Activated B cell treated with CpG ODN at 0.5 μM for 24 hours (primary cell): ENCODE measurements at regions not wholly inside any gene's neighbourhood (a gene's known extent, or its start where the extent isn't known, plus 50 kb on each side); places are given as distances from the start of the nearest gene placed in this dataset.

Experiments
- ATAC-seq: fragments of 200-7000 bp; cut with Tn5 transposase; one replicate; pipeline ENCODE4 v1.10.0; 2021; ENCODE audit warnings: low read depth, mild to moderate bottlenecking, moderate library complexity
- CTCF ChIA-PET: fragments of 350-600 bp; sonication (Branson Sonifier 250); formaldehyde crosslinking; loops from one replicate; lab custom pipeline; 2021; ENCODE audit warnings: antibody characterized with exemption; lab: Charles Lee
- POLR2A ChIA-PET: fragments of 350-600 bp; sonication (Branson Sonifier 250); formaldehyde crosslinking; loops from one replicate; lab custom pipeline; 2021; ENCODE audit warnings: antibody characterized with exemption; lab: Charles Lee
- DNase-seq: peaks from one replicate; pipeline ENCODE4 v3.0.0; 2022
- H3K27ac Mint-ChIP-seq: one replicate; pipeline ENCODE4 v1.8.0; 2020; ENCODE audit warnings: mixed read lengths
- H3K27me3 Mint-ChIP-seq: one replicate; pipeline ENCODE4 v1.8.0; 2021; ENCODE audit warnings: mixed read lengths
- H3K36me3 Mint-ChIP-seq: one replicate; pipeline ENCODE4 v1.8.0; 2021; ENCODE audit warnings: low read depth, mixed read lengths
- H3K4me1 Mint-ChIP-seq: one replicate; pipeline ENCODE4 v1.8.0; 2021; ENCODE audit warnings: mixed read lengths
- H3K4me3 Mint-ChIP-seq: one replicate; pipeline ENCODE4 v1.8.0; 2020; ENCODE audit warnings: mild to moderate bottlenecking, mixed read lengths
- H3K9me3 Mint-ChIP-seq: one replicate; pipeline ENCODE4 v1.8.0; 2020; ENCODE audit warnings: mixed read lengths
- intact Hi-C: fragments of 100-400 bp; cut with micrococcal nuclease; formaldehyde crosslinking; loops from one replicate; pipeline ENCODE4 v1.15.1; 2024
- TF ChIP-seq, protein P1 (sequence below): fragments of 200-600 bp; IDR thresholded peaks from one replicate; pipeline ENCODE4 v1.8.0; 2022; ENCODE audit warnings: antibody characterized with exemption, mild to moderate bottlenecking

DNA sequence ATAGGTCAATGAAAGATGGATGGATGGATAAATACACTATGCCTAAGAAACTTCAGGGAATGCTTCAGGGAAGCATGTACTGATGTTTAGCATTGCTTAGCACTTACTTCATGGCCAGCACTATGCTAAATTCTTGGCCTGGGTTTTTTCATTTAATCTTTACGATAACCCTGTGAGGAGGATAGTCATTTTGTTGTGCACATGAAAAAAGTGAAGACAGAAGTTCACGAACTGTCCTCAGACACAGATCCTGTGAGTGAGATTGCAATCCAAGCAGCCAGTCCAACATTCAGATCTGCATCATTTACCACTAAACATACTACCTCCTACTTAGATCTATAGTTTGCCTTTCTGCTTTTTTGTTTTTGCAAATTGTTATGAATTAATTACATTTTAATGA, 510.8 kb upstream of the AGTR1 start:
- intact Hi-C loops, result no loop called here
- ATAC-seq (no peak), DNase-seq (no peak)
- Mint-ChIP-seq H3K27me3 (no peaks in the 10 kb centered on the region), H3K9me3 (no peaks in the 10 kb centered on the region), H3K36me3 (no peaks in the 10 kb centered on the region), H3K4me1 (no peaks in the 10 kb centered on the region), H3K27ac (no peak overlapping the region), H3K4me3 (no peak overlapping the region)
- ChIA-PET CTCF (no interaction called here), POLR2A (no interaction called here)
- TF ChIP-seq, protein P1, sequence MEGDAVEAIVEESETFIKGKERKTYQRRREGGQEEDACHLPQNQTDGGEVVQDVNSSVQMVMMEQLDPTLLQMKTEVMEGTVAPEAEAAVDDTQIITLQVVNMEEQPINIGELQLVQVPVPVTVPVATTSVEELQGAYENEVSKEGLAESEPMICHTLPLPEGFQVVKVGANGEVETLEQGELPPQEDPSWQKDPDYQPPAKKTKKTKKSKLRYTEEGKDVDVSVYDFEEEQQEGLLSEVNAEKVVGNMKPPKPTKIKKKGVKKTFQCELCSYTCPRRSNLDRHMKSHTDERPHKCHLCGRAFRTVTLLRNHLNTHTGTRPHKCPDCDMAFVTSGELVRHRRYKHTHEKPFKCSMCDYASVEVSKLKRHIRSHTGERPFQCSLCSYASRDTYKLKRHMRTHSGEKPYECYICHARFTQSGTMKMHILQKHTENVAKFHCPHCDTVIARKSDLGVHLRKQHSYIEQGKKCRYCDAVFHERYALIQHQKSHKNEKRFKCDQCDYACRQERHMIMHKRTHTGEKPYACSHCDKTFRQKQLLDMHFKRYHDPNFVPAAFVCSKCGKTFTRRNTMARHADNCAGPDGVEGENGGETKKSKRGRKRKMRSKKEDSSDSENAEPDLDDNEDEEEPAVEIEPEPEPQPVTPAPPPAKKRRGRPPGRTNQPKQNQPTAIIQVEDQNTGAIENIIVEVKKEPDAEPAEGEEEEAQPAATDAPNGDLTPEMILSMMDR, result no peak

DNA sequence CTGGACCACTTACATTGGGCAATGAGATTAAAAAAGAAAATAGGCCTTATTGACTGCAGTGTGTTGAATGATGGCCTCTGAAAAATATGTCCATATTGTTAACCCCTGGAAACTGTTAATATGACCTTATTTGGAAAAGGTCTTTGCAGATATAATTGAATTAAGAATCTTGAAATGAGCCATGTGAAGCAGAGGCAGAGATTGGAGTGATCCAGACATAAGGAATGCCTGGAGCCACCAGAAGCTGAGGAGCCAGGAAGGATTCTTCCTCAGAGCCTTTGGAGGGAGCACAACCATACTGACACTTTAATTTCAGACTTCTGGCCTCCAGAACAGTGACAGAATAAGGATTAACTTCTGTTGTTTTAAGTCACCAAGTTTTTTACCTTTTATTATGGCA, 510.4 kb upstream of the AGTR1 start:
- H3K27me3 Mint-ChIP-seq, result no peaks in the 10 kb centered on the region
- H3K4me3 Mint-ChIP-seq, result no peak overlapping the region
- no peaks in the 10 kb centered on the region for H3K9me3 Mint-ChIP-seq
- H3K36me3 Mint-ChIP-seq, result no peaks in the 10 kb centered on the region
- ATAC-seq (no peak), DNase-seq (no peak)
- no peaks in the 10 kb centered on the region for H3K4me1 Mint-ChIP-seq
- TF ChIP-seq, protein P1, result no peak
- intact Hi-C loops, result no loop called here
- H3K27ac Mint-ChIP-seq, result no peak overlapping the region
- ChIA-PET POLR2A (no interaction called here), CTCF (no interaction called here)

DNA sequence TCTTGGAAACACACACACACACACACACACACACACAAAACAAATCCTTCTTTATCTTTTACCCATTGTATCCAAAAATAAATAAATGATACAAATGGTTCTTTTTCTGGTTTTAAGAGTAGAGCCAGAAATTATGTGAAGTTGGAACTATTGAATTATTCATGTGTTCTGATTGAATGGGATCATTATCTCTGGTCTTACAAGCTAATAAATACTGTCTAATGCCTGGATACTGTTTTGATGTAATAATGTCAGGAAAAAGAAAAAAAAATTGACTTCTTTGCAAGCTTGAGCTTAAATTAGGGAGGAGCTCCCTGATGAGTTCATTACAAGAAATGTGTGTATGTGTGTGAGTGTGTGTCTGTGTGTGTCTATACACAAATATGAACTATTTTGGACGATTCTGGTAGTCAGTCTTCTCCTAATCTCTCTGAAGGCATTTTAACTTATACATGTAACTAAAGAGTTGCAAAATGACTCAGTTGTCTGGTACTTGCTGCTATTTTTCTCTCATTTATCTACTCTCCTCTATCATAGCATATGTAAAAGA, 507.2 kb upstream of the AGTR1 start:
- ChIA-PET CTCF (no interaction called here), POLR2A (no interaction called here)
- ATAC-seq, result no peak
- Mint-ChIP-seq H3K9me3 (peaks cover 2% of the 10 kb centered on the region), H3K36me3 (no peaks in the 10 kb centered on the region), H3K27me3 (no peaks in the 10 kb centered on the region), H3K4me3 (no peak overlapping the region), H3K27ac (no peak overlapping the region), H3K4me1 (no peaks in the 10 kb centered on the region)
- TF ChIP-seq, protein P1, result no peak
- DNase-seq, result no peak
- intact Hi-C loops, result no loop called here

DNA sequence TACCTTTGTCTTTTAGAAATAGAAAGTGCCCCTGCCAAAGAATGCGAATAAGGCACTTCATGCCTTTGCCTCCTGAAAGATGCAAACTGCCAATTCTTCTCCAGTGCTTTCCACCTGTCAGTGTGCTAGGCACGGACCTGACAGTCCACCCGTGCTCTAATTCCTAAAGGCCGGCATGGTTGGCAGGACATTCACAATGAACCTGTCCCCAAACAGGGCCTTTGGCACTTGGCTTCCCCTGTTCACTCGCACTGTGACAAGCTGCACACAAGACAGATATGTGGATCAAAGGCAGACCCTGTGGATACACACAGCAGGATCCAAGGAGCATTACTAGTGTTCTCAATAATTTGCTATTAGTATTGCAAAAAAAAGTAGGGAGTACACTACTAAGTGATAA, 505.7 kb upstream of the AGTR1 start:
- H3K27ac Mint-ChIP-seq, result no peak overlapping the region
- no peak overlapping the region for H3K4me3 Mint-ChIP-seq
- H3K9me3 Mint-ChIP-seq, result peaks cover 2% of the 10 kb centered on the region
- H3K27me3 Mint-ChIP-seq, result no peaks in the 10 kb centered on the region
- ChIA-PET POLR2A (no interaction called here), CTCF (no interaction called here)
- ATAC-seq, result no peak
- TF ChIP-seq, protein P1, result no peak
- DNase-seq, result no peak
- intact Hi-C loops, result no loop called here
- no peaks in the 10 kb centered on the region for H3K4me1 Mint-ChIP-seq
- no peaks in the 10 kb centered on the region for H3K36me3 Mint-ChIP-seq

DNA sequence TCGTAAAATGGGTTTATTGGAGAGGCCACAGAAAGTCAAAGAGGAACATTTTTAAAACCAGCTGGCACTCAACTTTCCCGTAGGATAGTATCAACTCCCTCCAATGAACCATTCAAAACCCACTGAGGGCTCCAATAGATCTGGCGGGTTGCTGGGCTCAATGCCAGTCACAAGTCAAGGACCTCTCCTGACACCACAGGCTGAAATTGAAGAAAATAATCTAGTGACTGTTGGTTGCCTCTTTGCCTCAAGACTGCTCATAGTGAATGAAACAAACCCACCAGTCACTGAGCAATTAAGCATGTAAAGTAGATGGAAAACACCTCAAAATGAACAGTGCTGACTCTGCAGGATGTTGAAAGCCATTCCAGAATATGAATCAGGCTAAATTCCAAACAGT, 500.6 kb upstream of the AGTR1 start:
- DNase-seq, result no peak
- ChIA-PET CTCF (no interaction called here), POLR2A (no interaction called here)
- Mint-ChIP-seq H3K27ac (no peak overlapping the region), H3K4me3 (no peak overlapping the region), H3K36me3 (no peaks in the 10 kb centered on the region), H3K4me1 (no peaks in the 10 kb centered on the region), H3K9me3 (peaks cover 4% of the 10 kb centered on the region), H3K27me3 (no peaks in the 10 kb centered on the region)
- intact Hi-C loops, result no loop called here
- ATAC-seq, result no peak
- TF ChIP-seq, protein P1, result no peak
